Gastrocnemius medialis (tissue), 4 donors: ENCODE measurements at regions not wholly inside any gene's neighbourhood (a gene's known extent, or its start where the extent isn't known, plus 50 kb on each side); places are given as distances from the start of the nearest gene placed in this dataset.

Source experiments
- ATAC-seq, 2 donors: fragments of 150-250 bp; one replicate each; pipeline ENCODE4 v1.9.1; 2016
- DNase-seq, 2 donors: peaks; one replicate each; pipeline ENCODE4 v3.0.0-alpha.2; 2019
- H3K27ac ChIP-seq, 4 donors: fragments of 200-600 bp; sonication (generic); 1 replicate in 1 of 4; 2 replicates in 3 of 4; pipeline ENCODE4 v1.5.1; 2016 to 2018; ENCODE audit warnings: mild to moderate bottlenecking in 2 of 4, moderate library complexity in 1 of 4
- H3K27me3 ChIP-seq, 3 donors: fragments of 200-600 bp; sonication (generic) in 2 of 3; 1 replicate in 1 of 3; 2 replicates in 2 of 3; pipeline versions ENCODE4 v1.5.1 to v1.6.0; 2016 to 2019; ENCODE audit warnings: mild to moderate bottlenecking in 1 of 3, moderate library complexity in 1 of 3
- H3K36me3 ChIP-seq, 2 donors: fragments of 200-600 bp; sonication (generic) in 1 of 2; one replicate each; pipeline ENCODE4 v1.5.1; 2017 to 2018
- H3K4me1 ChIP-seq, 2 donors: fragments of 200-600 bp; sonication (generic) in 1 of 2; one replicate each; pipeline ENCODE4 v1.5.1; 2016 to 2017; ENCODE audit warnings: mild to moderate bottlenecking in 2 of 2
- H3K4me3 ChIP-seq, 4 donors: fragments of 200-600 bp; sonication (generic) in 3 of 4; 1 replicate in 1 of 4; 2 replicates in 3 of 4; pipeline ENCODE4 v1.5.1; 2016 to 2019; ENCODE audit warnings: mild to moderate bottlenecking in 2 of 4
- H3K9me3 ChIP-seq, 3 donors: fragments of 200-600 bp; sonication (generic) in 2 of 3; 1 replicate in 1 of 3; 2 replicates in 2 of 3; pipeline ENCODE4 v1.5.1; 2016 to 2019
- POLR2A ChIP-seq, 2 donors: fragments of 450-650 bp; IDR thresholded peaks; one replicate each; pipeline ENCODE4 v1.6.1; 2017; ENCODE audit warnings: antibody characterized with exemption in 2 of 2, mild to moderate bottlenecking in 2 of 2, moderate library complexity in 2 of 2
- in situ Hi-C, 4 donors: fragments of 200-750 bp; cut with MboI; loops; one replicate each; pipeline versions ENCODE4 v1.15.0 to v1.8.0; 2017; ENCODE audit warnings: low sequenced_read_pairs in 4 of 4
- intact Hi-C: fragments of 100-400 bp; cut with DNase I; formaldehyde crosslinking; loops from one replicate; pipeline ENCODE4 v1.15.1; 2023; ENCODE audit warnings: low total_unique reads
- TF ChIP-seq, protein P1 (sequence below), 5 experiments: fragments of 450-650 bp in 3 of 5; fragments of 200-600 bp in 2 of 5; sonication (generic) in 2 of 5; IDR thresholded peaks in 4 of 5; conservative IDR thresholded peaks in 1 of 5; 1 replicate in 4 of 5; 2 replicates in 1 of 5; pipeline ENCODE4 v1.5.1; 2016 to 2019; ENCODE audit warnings: antibody characterized with exemption in 5 of 5, mild to moderate bottlenecking in 3 of 5, moderate library complexity in 3 of 5

DNA sequence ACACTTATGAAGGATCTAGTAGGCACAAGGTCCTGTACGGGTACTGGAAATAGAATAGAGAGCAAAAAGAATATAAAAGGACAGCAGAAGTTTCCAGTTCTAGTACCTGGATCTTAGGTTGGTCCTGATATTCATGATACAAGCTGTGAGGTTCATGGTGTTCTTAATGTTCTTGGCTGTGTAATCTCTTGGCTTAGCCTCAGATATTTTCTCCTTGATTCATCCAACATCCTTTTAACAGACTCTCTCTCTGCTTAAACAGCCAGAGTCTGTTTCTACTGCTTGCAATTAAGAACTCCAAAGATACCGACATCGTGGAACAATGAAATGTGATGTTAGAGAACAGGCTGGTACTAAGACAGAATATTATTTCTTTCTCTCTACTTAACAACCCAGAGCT, 49.9 kb downstream of the CNTN3 start:
- intact Hi-C loops (no loop called here), in situ Hi-C loops (no loop called here)
- no peak for DNase-seq
- no peak for ATAC-seq
- Histone ChIP-seq H3K27ac (no peak overlapping the region), H3K4me3 (no peak overlapping the region), H3K27me3 (no peaks in the 10 kb centered on the region), H3K9me3 (no peaks in the 10 kb centered on the region), H3K4me1 (no peaks in the 10 kb centered on the region), H3K36me3 (no peaks in the 10 kb centered on the region)
- TF ChIP-seq, protein P1, sequence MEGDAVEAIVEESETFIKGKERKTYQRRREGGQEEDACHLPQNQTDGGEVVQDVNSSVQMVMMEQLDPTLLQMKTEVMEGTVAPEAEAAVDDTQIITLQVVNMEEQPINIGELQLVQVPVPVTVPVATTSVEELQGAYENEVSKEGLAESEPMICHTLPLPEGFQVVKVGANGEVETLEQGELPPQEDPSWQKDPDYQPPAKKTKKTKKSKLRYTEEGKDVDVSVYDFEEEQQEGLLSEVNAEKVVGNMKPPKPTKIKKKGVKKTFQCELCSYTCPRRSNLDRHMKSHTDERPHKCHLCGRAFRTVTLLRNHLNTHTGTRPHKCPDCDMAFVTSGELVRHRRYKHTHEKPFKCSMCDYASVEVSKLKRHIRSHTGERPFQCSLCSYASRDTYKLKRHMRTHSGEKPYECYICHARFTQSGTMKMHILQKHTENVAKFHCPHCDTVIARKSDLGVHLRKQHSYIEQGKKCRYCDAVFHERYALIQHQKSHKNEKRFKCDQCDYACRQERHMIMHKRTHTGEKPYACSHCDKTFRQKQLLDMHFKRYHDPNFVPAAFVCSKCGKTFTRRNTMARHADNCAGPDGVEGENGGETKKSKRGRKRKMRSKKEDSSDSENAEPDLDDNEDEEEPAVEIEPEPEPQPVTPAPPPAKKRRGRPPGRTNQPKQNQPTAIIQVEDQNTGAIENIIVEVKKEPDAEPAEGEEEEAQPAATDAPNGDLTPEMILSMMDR (IDR thresholded peaks at IDR 0.05 in 4 of 5, conservative IDR thresholded peaks at IDR 0.05 in 1 of 5): no peak
- no peak for TF ChIP-seq POLR2A (IDR thresholded peaks at IDR 0.05)

DNA sequence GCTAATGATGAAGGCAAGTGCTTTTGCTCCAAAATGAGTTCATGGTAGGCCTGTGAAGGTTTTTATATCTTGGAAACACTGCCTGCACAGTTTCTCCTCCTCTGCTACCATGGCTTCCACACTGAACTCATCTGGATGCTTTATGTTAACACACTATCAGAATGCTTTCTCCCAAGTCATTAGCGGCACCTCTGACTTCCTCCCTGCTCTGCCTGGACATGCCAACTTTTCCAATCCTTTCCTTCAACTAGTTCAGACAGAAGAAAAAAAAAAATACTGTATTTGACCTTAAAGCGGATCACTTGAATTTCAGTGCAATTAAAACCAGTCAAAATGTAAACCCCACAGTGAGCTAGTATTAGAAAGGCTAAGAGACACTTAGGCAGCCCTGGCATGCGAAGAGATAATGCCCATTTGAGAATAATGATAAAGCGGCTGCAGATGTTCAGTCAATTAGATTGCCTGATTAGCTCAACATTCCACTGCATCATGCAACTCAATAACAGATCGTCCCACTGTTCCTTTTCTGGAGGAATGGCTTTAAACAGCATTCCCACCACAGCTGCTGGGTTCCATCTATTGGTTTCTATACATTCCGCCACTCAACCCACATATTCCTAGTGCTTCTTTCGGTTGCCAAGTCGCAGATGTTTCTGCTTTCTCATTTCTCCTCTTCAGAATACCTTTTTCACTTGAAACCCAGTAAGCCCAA, 51.7 kb downstream of the CNTN3 start:
- no peaks in the 10 kb centered on the region for H3K4me1 ChIP-seq
- H3K36me3 ChIP-seq: no peaks in the 10 kb centered on the region
- H3K27ac ChIP-seq: no peak overlapping the region
- TF ChIP-seq, protein P1 (IDR thresholded peaks at IDR 0.05 in 4 of 5, conservative IDR thresholded peaks at IDR 0.05 in 1 of 5): no peak
- no peak for TF ChIP-seq POLR2A (IDR thresholded peaks at IDR 0.05)
- H3K4me3 ChIP-seq: no peak overlapping the region
- no peaks in the 10 kb centered on the region for H3K9me3 ChIP-seq
- in situ Hi-C loops: no loop called here
- intact Hi-C loops: no loop called here
- no peaks in the 10 kb centered on the region for H3K27me3 ChIP-seq
- DNase-seq: no peak
- no peak for ATAC-seq

DNA sequence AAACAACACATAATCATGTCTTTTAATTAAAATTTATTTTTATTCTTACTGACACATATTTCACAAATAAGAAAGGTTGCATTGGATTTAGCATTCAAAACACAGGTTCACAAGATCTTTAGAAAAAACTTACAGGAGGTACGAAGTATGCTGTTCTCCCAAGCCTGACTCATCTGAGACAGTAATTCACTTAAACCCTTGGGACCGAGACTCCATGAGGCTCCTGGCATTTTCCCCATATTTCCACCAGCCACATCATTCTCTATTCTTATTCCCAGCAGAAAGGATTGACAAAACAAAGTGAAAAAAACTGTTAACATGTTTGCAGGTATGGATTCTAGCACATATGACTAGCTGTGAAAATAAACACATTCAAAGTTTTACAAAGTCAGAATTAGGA, 52.6 kb downstream of the CNTN3 start:
- intact Hi-C loops: no loop called here

DNA sequence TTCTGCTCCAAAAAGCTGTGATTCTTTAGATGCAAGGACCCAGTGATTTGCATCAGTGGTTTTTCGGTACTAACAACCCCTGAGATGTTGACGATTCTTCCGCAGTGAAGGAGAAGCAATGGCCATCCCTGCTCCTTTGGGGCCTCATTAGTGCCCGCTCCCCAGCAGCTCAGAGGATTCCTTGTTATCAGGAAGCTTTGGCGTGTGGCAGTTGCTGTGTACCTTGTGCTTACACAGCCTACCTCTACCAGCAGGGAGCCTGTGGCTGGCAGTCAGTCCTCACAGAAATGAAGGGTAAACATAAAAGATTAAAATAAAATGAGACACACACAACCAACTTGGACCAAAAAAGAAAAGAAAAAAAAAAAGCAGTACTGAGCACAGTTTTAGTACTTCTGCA, 55.2 kb downstream of the CNTN3 start:
- DNase-seq (no peak), ATAC-seq (no peak)
- H3K27me3 ChIP-seq: no peaks in the 10 kb centered on the region
- H3K9me3 ChIP-seq: no peaks in the 10 kb centered on the region
- TF ChIP-seq, protein P1 (IDR thresholded peaks at IDR 0.05 in 4 of 5, conservative IDR thresholded peaks at IDR 0.05 in 1 of 5): no peak
- no peak for TF ChIP-seq POLR2A (IDR thresholded peaks at IDR 0.05)
- H3K27ac ChIP-seq: no peak overlapping the region
- in situ Hi-C loops (no loop called here), intact Hi-C loops (no loop called here)
- H3K4me3 ChIP-seq: no peak overlapping the region
- no peaks in the 10 kb centered on the region for H3K4me1 ChIP-seq
- H3K36me3 ChIP-seq: no peaks in the 10 kb centered on the region

More for the DNA sequence above, 52.6 kb downstream of the CNTN3 start:
- Histone ChIP-seq H3K4me1 (no peaks in the 10 kb centered on the region), H3K36me3 (no peaks in the 10 kb centered on the region), H3K27me3 (no peaks in the 10 kb centered on the region), H3K4me3 (no peak overlapping the region), H3K27ac (no peak overlapping the region), H3K9me3 (no peaks in the 10 kb centered on the region)
- TF ChIP-seq POLR2A (IDR thresholded peaks at IDR 0.05): no peak
- TF ChIP-seq, protein P1 (IDR thresholded peaks at IDR 0.05 in 4 of 5, conservative IDR thresholded peaks at IDR 0.05 in 1 of 5): no peak
- no peak for DNase-seq
- no peak for ATAC-seq
- in situ Hi-C loops: no loop called here

DNA sequence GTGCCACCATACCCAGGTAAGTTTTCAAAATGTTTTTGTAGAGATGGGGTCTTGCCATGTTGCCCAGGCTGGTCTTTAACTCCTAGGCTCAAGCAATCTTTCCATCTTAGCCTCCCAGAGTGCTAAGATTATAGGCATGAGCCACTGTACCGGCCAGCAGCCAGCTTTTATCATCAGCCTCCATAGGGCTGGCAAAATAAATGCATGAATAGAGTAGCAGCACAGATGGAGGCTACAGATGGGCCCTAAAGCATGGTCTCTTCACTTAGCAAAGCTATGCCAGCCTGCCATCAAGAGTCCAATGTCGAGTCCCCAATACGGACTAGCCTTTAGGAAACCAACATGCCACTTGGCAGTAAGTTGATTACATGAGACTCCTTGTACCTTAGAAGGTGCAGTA, 63.8 kb downstream of the CNTN3 start:
- H3K4me1 ChIP-seq: no peaks in the 10 kb centered on the region
- TF ChIP-seq, protein P1 (IDR thresholded peaks at IDR 0.05 in 4 of 5, conservative IDR thresholded peaks at IDR 0.05 in 1 of 5): no peak
- no peak for TF ChIP-seq POLR2A (IDR thresholded peaks at IDR 0.05)
- no peak for DNase-seq
- no peaks in the 10 kb centered on the region for H3K36me3 ChIP-seq
- H3K27me3 ChIP-seq: no peaks in the 10 kb centered on the region
- H3K27ac ChIP-seq: no peak overlapping the region
- H3K4me3 ChIP-seq: no peak overlapping the region
- no peaks in the 10 kb centered on the region for H3K9me3 ChIP-seq
- in situ Hi-C loops: no loop called here
- intact Hi-C loops: no loop called here
- no peak for ATAC-seq
